Immature natural killer cell (primary cell): ENCODE measurements at regions not wholly inside any gene's neighbourhood (a gene's known extent, or its start where the extent isn't known, plus 50 kb on each side); places are given as distances from the start of the nearest gene placed in this dataset.
"Not testable (repeated sequence)": the region's sequence is repeated elsewhere in the genome, so short reads cannot be mapped to it uniquely, and the experiment has no call there.

Experiments used
- DNase-seq, 3 donors: peaks; one replicate each; pipeline ENCODE4 v3.0.0; 2022; ENCODE audit warnings: mixed read lengths in 1 of 3
- H3K27ac Mint-ChIP-seq, 6 donors: one replicate each; pipeline ENCODE4 v1.8.0; 2020; ENCODE audit warnings: mixed read lengths in 6 of 6, mild to moderate bottlenecking in 5 of 6, inconsistent platforms in 4 of 6, moderate library complexity in 3 of 6
- H3K27me3 Mint-ChIP-seq, 3 donors: one replicate each; pipeline ENCODE4 v1.8.0; 2020 to 2021; ENCODE audit warnings: low read depth in 3 of 3, mild to moderate bottlenecking in 3 of 3, mixed read lengths in 3 of 3, moderate library complexity in 3 of 3, inconsistent platforms in 1 of 3
- H3K36me3 Mint-ChIP-seq, 3 donors: one replicate each; pipeline ENCODE4 v1.8.0; 2020; ENCODE audit warnings: mixed read lengths in 3 of 3, inconsistent platforms in 2 of 3, mild to moderate bottlenecking in 2 of 3
- H3K4me1 Mint-ChIP-seq, 2 donors: one replicate each; pipeline ENCODE4 v1.8.0; 2020; ENCODE audit warnings: inconsistent platforms in 2 of 2, mild to moderate bottlenecking in 2 of 2, mixed read lengths in 2 of 2, moderate library complexity in 1 of 2
- H3K4me3 Mint-ChIP-seq, 5 donors: one replicate each; pipeline ENCODE4 v1.8.0; 2020; ENCODE audit warnings: mild to moderate bottlenecking in 5 of 5, mixed read lengths in 5 of 5, inconsistent platforms in 3 of 5, moderate library complexity in 3 of 5
- H3K9me3 Mint-ChIP-seq, 6 donors: one replicate each; pipeline ENCODE4 v1.8.0; 2020; ENCODE audit warnings: mild to moderate bottlenecking in 6 of 6, mixed read lengths in 6 of 6, inconsistent platforms in 4 of 6, moderate library complexity in 3 of 6

- Mint-ChIP-seq H3K27ac (no peak overlapping the region), H3K27me3 (peaks cover 0 to 21% (median 9%) of the 10 kb centered on the region in 3 donors), H3K36me3 (no peaks in the 10 kb centered on the region), H3K4me3 (no peak overlapping the region), H3K4me1 (peaks cover 6 to 7% of the 10 kb centered on the region in 2 donors), H3K9me3 (no peaks in the 10 kb centered on the region)
- DNase-seq = no peak
Measured at GRCh38 chr15:62348118-62348517, 183.0 kb upstream of the C2CD4B start.

- no peak overlapping the region for H3K27ac Mint-ChIP-seq
Measured at GRCh38 chr15:62348623-62349022, 183.5 kb upstream of the C2CD4B start.

GRCh38 chr15:62352817-62353216 is 187.7 kb upstream of the C2CD4B start:
- H3K27ac Mint-ChIP-seq = no peak overlapping the region
- H3K9me3 Mint-ChIP-seq = no peaks in the 10 kb centered on the region
- H3K36me3 Mint-ChIP-seq = no peaks in the 10 kb centered on the region

More at GRCh38 chr15:62348623-62349022, 183.5 kb upstream of the C2CD4B start:
- no peaks in the 10 kb centered on the region for H3K9me3 Mint-ChIP-seq
- H3K27me3 Mint-ChIP-seq = peaks cover 0 to 21% (median 9%) of the 10 kb centered on the region in 3 donors
- no peak for DNase-seq
- H3K4me1 Mint-ChIP-seq = peaks cover 6 to 7% of the 10 kb centered on the region in 2 donors
- no peak overlapping the region for H3K4me3 Mint-ChIP-seq
- H3K36me3 Mint-ChIP-seq = no peaks in the 10 kb centered on the region

DNA sequence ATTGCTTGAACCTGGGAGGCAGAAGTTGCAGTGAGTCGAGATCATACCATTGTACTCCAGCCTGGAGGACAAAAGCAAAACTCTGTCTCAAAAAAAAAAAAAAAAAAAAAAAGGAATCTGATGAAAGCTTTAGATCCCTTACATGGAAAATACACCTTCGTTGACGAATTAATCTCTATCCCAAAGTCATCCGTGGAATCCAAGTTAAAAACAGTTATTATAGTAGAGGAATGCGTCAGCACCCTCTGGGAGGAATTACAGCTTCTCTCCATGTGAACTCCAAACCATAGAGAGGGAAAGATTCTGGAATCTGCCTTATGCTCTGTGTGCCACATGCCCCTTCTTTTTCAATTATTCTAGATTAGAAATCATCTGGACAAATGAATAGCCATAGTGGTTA is 192.3 kb upstream of the C2CD4B start:
- H3K27me3 Mint-ChIP-seq = peaks cover 0 to 11% (median 6%) of the 10 kb centered on the region in 3 donors
- no peaks in the 10 kb centered on the region for H3K36me3 Mint-ChIP-seq
- H3K9me3 Mint-ChIP-seq = no peaks in the 10 kb centered on the region
- H3K4me1 Mint-ChIP-seq = no peaks in the 10 kb centered on the region
- no peak overlapping the region for H3K27ac Mint-ChIP-seq
- H3K4me3 Mint-ChIP-seq = no peak overlapping the region
- DNase-seq = no peak

More at GRCh38 chr15:62352817-62353216, 187.7 kb upstream of the C2CD4B start:
- H3K4me1 Mint-ChIP-seq = no peaks in the 10 kb centered on the region
- peaks cover 0 to 18% (median 8%) of the 10 kb centered on the region in 3 donors for H3K27me3 Mint-ChIP-seq
- H3K4me3 Mint-ChIP-seq = no peak overlapping the region
- no peak for DNase-seq

- H3K27me3 Mint-ChIP-seq = peaks cover 0 to 12% (median 6%) of the 10 kb centered on the region in 3 donors
- no peaks in the 10 kb centered on the region for H3K36me3 Mint-ChIP-seq
- no peak overlapping the region for H3K27ac Mint-ChIP-seq
- H3K9me3 Mint-ChIP-seq = no peaks in the 10 kb centered on the region
- no peak for DNase-seq
- H3K4me3 Mint-ChIP-seq = no peak overlapping the region
- no peaks in the 10 kb centered on the region for H3K4me1 Mint-ChIP-seq
Measured at GRCh38 chr15:62359416-62359815, 194.3 kb upstream of the C2CD4B start.

GRCh38 chr15:62360332-62361097 is 195.4 kb upstream of the C2CD4B start:
- Mint-ChIP-seq H3K4me3 (no peak overlapping the region), H3K27ac (no peak overlapping the region), H3K27me3 (peaks cover 0 to 13% (median 8%) of the 10 kb centered on the region in 3 donors), H3K36me3 (no peaks in the 10 kb centered on the region), H3K9me3 (no peaks in the 10 kb centered on the region), H3K4me1 (no peaks in the 10 kb centered on the region)
- no peak for DNase-seq

DNA sequence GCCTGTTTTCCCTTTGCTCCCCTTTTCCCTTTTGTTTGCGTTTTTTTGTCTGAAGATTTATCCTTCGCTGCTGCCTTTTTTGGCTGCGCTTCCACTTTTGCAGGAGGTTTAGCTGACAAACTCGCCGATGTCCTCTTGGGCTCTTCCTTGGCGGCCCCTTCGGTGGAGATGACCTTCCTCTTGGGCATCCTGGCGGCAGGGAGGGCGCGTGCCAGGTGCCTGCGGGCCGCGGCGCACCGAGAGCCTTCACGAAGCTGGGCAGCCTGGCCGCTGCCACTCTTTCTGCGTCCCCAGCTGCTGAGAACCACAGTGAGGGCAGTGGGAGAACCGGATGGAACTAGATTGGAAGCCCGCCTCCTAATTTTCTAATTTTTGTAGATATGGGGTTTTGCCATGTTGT is 197.1 kb upstream of the C2CD4B start:
- Mint-ChIP-seq H3K27me3 (peaks cover 2 to 11% (median 10%) of the 10 kb centered on the region in 3 donors), H3K4me1 (no peaks in the 10 kb centered on the region), H3K27ac (no peak overlapping the region), H3K36me3 (no peaks in the 10 kb centered on the region), H3K9me3 (no peaks in the 10 kb centered on the region), H3K4me3 (no peak overlapping the region)
- no peak for DNase-seq

GRCh38 chr15:62362608-62363007 is 197.5 kb upstream of the C2CD4B start:
- no peaks in the 10 kb centered on the region for H3K9me3 Mint-ChIP-seq
- no peak overlapping the region for H3K4me3 Mint-ChIP-seq
- no peak for DNase-seq
- no peak overlapping the region for H3K27ac Mint-ChIP-seq
- H3K4me1 Mint-ChIP-seq = no peaks in the 10 kb centered on the region
- peaks cover 2 to 11% (median 10%) of the 10 kb centered on the region in 3 donors for H3K27me3 Mint-ChIP-seq
- H3K36me3 Mint-ChIP-seq = no peaks in the 10 kb centered on the region

DNA sequence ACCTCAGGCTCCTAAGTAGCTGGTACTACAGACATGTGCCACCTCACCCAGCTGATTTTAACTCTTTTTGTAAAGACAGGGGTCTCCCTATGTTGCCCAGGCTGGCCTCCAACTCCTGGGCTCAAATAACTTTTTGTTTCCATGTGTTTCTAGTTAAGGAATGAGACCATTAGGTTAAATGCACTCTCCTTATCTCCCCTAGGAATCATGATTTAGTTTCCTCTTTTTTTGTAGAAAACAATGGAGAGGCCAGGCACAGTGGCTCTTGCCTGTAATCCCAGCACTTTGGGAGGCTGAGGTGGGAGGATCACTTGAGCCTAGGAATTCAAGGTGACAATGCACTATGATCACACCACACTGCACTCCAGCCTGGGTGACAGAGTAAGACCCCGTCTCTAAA is 198.8 kb upstream of the C2CD4B start:
- Mint-ChIP-seq H3K27ac (no peak overlapping the region), H3K36me3 (no peaks in the 10 kb centered on the region), H3K4me3 (no peak overlapping the region), H3K27me3 (peaks cover 2 to 11% (median 10%) of the 10 kb centered on the region in 3 donors), H3K4me1 (no peaks in the 10 kb centered on the region), H3K9me3 (no peaks in the 10 kb centered on the region)
- DNase-seq = no peak

GRCh38 chr15:62365795-62366442 is 200.8 kb upstream of the C2CD4B start:
- Mint-ChIP-seq H3K27ac (no peak overlapping the region), H3K4me1 (no peaks in the 10 kb centered on the region), H3K4me3 (no peak overlapping the region), H3K9me3 (no peaks in the 10 kb centered on the region), H3K36me3 (no peaks in the 10 kb centered on the region), H3K27me3 (peaks cover 2 to 6% (median 5%) of the 10 kb centered on the region in 3 donors)
- no peak for DNase-seq

- no peaks in the 10 kb centered on the region for H3K4me1 Mint-ChIP-seq
- H3K27me3 Mint-ChIP-seq = peaks cover 2 to 18% (median 4%) of the 10 kb centered on the region in 3 donors
- H3K4me3 Mint-ChIP-seq = no peak overlapping the region
Measured at GRCh38 chr15:62369454-62369853, 204.4 kb upstream of the C2CD4B start.

DNA sequence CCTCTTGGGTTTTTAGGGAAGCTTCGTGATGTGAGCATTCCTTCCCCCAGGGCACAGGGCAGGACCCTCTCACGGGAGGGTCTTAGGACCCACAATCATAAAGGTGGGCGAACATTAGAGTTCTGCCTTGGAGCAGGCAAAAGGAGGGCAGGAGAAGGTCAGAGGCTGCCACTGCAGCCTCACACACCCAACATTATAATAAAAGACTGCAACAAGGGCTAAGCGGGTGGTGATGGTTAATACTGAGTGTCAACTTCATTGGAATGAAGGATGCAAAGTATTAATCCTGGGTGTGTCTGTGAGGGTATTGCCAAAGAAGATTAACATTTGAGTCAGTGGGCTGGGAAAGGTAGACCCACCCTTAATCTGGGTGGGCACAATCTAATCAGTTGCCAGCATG is 206.6 kb upstream of the C2CD4B start:
- not testable (repeated sequence) for DNase-seq, H3K4me1 Mint-ChIP-seq

More at GRCh38 chr15:62369454-62369853, 204.4 kb upstream of the C2CD4B start:
- Mint-ChIP-seq H3K36me3 (no peaks in the 10 kb centered on the region), H3K27ac (no peak overlapping the region), H3K9me3 (no peaks in the 10 kb centered on the region)
- no peak for DNase-seq

GRCh38 chr15:62377736-62378480 is 212.8 kb upstream of the C2CD4B start:
- Mint-ChIP-seq H3K27ac (no peak overlapping the region), H3K9me3 (no peaks in the 10 kb centered on the region), H3K4me3 (no peak overlapping the region), H3K36me3 (no peaks in the 10 kb centered on the region), H3K27me3 (peaks cover 4 to 17% (median 7%) of the 10 kb centered on the region in 3 donors), H3K4me1 (no peaks in the 10 kb centered on the region)
- DNase-seq = no peak

More for the DNA sequence above, 206.6 kb upstream of the C2CD4B start:
- H3K9me3 Mint-ChIP-seq, H3K4me3 Mint-ChIP-seq, H3K36me3 Mint-ChIP-seq, H3K27ac Mint-ChIP-seq: not testable (repeated sequence)
- peaks cover 2 to 18% (median 6%) of the 10 kb centered on the region in 3 donors for H3K27me3 Mint-ChIP-seq
